ENCODE measurements at regions not wholly inside any gene's neighbourhood (a gene's known extent, or its start where the extent isn't known, plus 50 kb on each side); places are given as distances from the start of the nearest gene placed in this dataset.

DNA sequence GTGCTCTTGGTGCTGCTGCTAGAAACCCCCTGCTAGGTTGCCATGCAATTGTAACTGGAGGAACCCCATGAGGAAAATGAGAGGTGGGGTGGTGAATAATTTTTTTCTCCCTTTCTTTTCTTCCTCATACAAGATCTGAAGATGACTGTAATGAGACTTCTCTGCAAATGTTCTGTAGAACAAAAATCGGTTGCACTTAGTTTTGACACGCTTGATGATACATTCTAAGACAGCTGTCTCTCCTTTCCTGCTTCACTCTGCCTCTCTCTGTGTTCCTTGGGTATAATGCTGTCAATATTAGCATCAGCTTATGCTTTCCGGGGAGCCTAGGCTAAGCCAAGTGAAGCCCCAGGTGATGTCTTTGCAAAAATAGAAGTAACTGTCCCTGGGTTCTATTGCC is 721.5 kb downstream of the POM121L12 start:
- no CpG with 5 or more reads among the region's 3 CpGs for WGBS (ENCODE audit: insufficient coverage)
- Histone ChIP-seq H3K79me2 (ENCODE audit: insufficient read depth, low read length) (no peaks in the 10 kb centered on the region), H3K27me3 (ENCODE audit: control insufficient read depth in 2 of 2, insufficient read depth in 2 of 2, low read length in 2 of 2) (no peaks in the 10 kb centered on the region), H3K36me3 (replicated peaks in 1 of 2; ENCODE audit: control insufficient read depth in 1 of 2, insufficient read depth in 2 of 2, low read length in 2 of 2) (no peaks in the 10 kb centered on the region), H2AFZ (ENCODE audit: insufficient read depth, low read depth, low read length, poor library complexity, severe bottlenecking) (no peak overlapping the region), H3K9me3 (replicated peaks in 1 of 2; ENCODE audit: control insufficient read depth in 1 of 2, insufficient read depth in 1 of 2, low read length in 2 of 2) (peaks cover 9 to 13% of the 10 kb centered on the region in 2 donors), H3K9ac (ENCODE audit: insufficient read depth, low read length, poor library complexity, severe bottlenecking) (no peak overlapping the region), H3K4me3 (replicated peaks in 1 of 3; ENCODE audit: low read depth in 2 of 3, low read length in 3 of 3) (no peak overlapping the region), H3K4me2 (replicated peaks; ENCODE audit: extremely low read depth, low read length, poor library complexity, severe bottlenecking) (no peak overlapping the region), H4K20me1 (ENCODE audit: insufficient read depth, low read length) (no peaks in the 10 kb centered on the region), H3K4me1 (ENCODE audit: control insufficient read depth in 1 of 2, insufficient read depth in 2 of 2, low read length in 2 of 2) (no peaks in the 10 kb centered on the region), H3K27ac (ENCODE audit: low read depth in 1 of 2, low read length in 2 of 2) (no peak overlapping the region)
- Mint-ChIP-seq H3K27ac (no peak overlapping the region), H3K4me1 (no peaks in the 10 kb centered on the region), H3K4me3 (no peak overlapping the region), H3K36me3 (no peaks in the 10 kb centered on the region), H3K9me3 (peaks cover 0 to 8% (median 4%) of the 10 kb centered on the region in 7 donors), H3K27me3 (ENCODE audit: low read depth in 3 of 3) (no peaks in the 10 kb centered on the region)
- intact Hi-C loops (cut with micrococcal nuclease) = no loop called here
- no peak for DNase-seq
- TF ChIP-seq CTCF (IDR thresholded peaks at IDR 0.05) = no peak

- H3K27me3 ChIP-seq (ENCODE audit: control insufficient read depth in 2 of 2, insufficient read depth in 2 of 2, low read length in 2 of 2) = no peaks in the 10 kb centered on the region
- intact Hi-C loops (cut with micrococcal nuclease) = no loop called here
- no peak overlapping the region for H3K9ac ChIP-seq (ENCODE audit: insufficient read depth, low read length, poor library complexity, severe bottlenecking)
- H3K36me3 ChIP-seq (replicated peaks in 1 of 2; ENCODE audit: control insufficient read depth in 1 of 2, insufficient read depth in 2 of 2, low read length in 2 of 2) = no peaks in the 10 kb centered on the region
- Mint-ChIP-seq H3K4me1 (no peaks in the 10 kb centered on the region), H3K27ac (no peak overlapping the region), H3K36me3 (no peaks in the 10 kb centered on the region), H3K27me3 (ENCODE audit: low read depth in 3 of 3) (no peaks in the 10 kb centered on the region), H3K9me3 (peaks cover 4 to 27% (median 16%) of the 10 kb centered on the region in 7 donors), H3K4me3 (no peak overlapping the region)
- H3K9me3 ChIP-seq (replicated peaks in 1 of 2; ENCODE audit: control insufficient read depth in 1 of 2, insufficient read depth in 1 of 2, low read length in 2 of 2) = peaks cover 19 to 34% of the 10 kb centered on the region in 2 donors
- no peak overlapping the region for H2AFZ ChIP-seq (ENCODE audit: insufficient read depth, low read depth, low read length, poor library complexity, severe bottlenecking)
- no peaks in the 10 kb centered on the region for H3K4me1 ChIP-seq (ENCODE audit: control insufficient read depth in 1 of 2, insufficient read depth in 2 of 2, low read length in 2 of 2)
- H3K79me2 ChIP-seq (ENCODE audit: insufficient read depth, low read length) = no peaks in the 10 kb centered on the region
- no peaks in the 10 kb centered on the region for H4K20me1 ChIP-seq (ENCODE audit: insufficient read depth, low read length)
- H3K4me2 ChIP-seq (replicated peaks; ENCODE audit: extremely low read depth, low read length, poor library complexity, severe bottlenecking) = no peak overlapping the region
- no peak for DNase-seq
- no peak for TF ChIP-seq CTCF (IDR thresholded peaks at IDR 0.05)
- H3K4me3 ChIP-seq (replicated peaks in 1 of 3; ENCODE audit: low read depth in 2 of 3, low read length in 3 of 3) = no peak overlapping the region
- no peak overlapping the region for H3K27ac ChIP-seq (ENCODE audit: low read depth in 1 of 2, low read length in 2 of 2)
Measured at GRCh38 chr7:53768186-53768585, 732.8 kb downstream of the POM121L12 start.

Data from CD14-positive monocyte (primary cell).